Dendritic cell treated with granulocyte-macrophage colony-stimulating factor and Interleukin-4, amounts not matched to agents 40 ng/mL and 50 ng/mL, for 4 days (primary cell): ENCODE measurements at regions not wholly inside any gene's neighbourhood (a gene's known extent, or its start where the extent isn't known, plus 50 kb on each side); places are given as distances from the start of the nearest gene placed in this dataset.

ENCODE experiments used
- H3K27ac Mint-ChIP-seq: one replicate; pipeline ENCODE4 v1.8.0; 2022; ENCODE audit warnings: mild to moderate bottlenecking, mixed read lengths
- H3K27me3 Mint-ChIP-seq: one replicate; pipeline ENCODE4 v1.8.0; 2022; ENCODE audit warnings: mild to moderate bottlenecking, mixed read lengths
- H3K36me3 Mint-ChIP-seq: one replicate; pipeline ENCODE4 v1.8.0; 2022; ENCODE audit warnings: low read depth, mixed read lengths
- H3K4me1 Mint-ChIP-seq: one replicate; pipeline ENCODE4 v1.8.0; 2022; ENCODE audit warnings: low read depth, mixed read lengths
- H3K4me3 Mint-ChIP-seq: one replicate; pipeline ENCODE4 v1.8.0; 2022; ENCODE audit warnings: mild to moderate bottlenecking, moderate library complexity, mixed read lengths
- H3K9me3 Mint-ChIP-seq: one replicate; pipeline ENCODE4 v1.8.0; 2022; ENCODE audit warnings: mixed read lengths
- intact Hi-C: fragments of 100-400 bp; cut with micrococcal nuclease; formaldehyde crosslinking; loops from one replicate; pipeline ENCODE4 v1.15.0; 2022

GRCh38 chr14:97956581-97957340, 1159.6 kb downstream of the VRK1 start:
- Mint-ChIP-seq H3K27me3 (no peaks in the 10 kb centered on the region), H3K36me3 (no peaks in the 10 kb centered on the region), H3K27ac (no peak overlapping the region), H3K4me3 (no peak overlapping the region), H3K4me1 (no peaks in the 10 kb centered on the region), H3K9me3 (peaks cover 33% of the 10 kb centered on the region)
- intact Hi-C loops, result no loop called here

GRCh38 chr14:97959251-97959650, 1162.1 kb downstream of the VRK1 start:
- intact Hi-C loops, result no loop called here
- Mint-ChIP-seq H3K9me3 (peaks cover 33% of the 10 kb centered on the region), H3K27me3 (no peaks in the 10 kb centered on the region), H3K4me3 (no peak overlapping the region), H3K4me1 (no peaks in the 10 kb centered on the region), H3K36me3 (no peaks in the 10 kb centered on the region), H3K27ac (no peak overlapping the region)

- H3K36me3 Mint-ChIP-seq, result no peaks in the 10 kb centered on the region
- H3K27me3 Mint-ChIP-seq, result no peaks in the 10 kb centered on the region
- H3K4me1 Mint-ChIP-seq, result no peaks in the 10 kb centered on the region
- intact Hi-C loops, result no loop called here
- H3K4me3 Mint-ChIP-seq, result no peak overlapping the region
- H3K27ac Mint-ChIP-seq, result no peak overlapping the region
- H3K9me3 Mint-ChIP-seq, result peaks cover 32% of the 10 kb centered on the region
These were observed 1163.3 kb downstream of the VRK1 start for GRCh38 chr14:97960436-97960835.

- Mint-ChIP-seq H3K27ac (no peak overlapping the region), H3K4me3 (no peak overlapping the region), H3K4me1 (no peaks in the 10 kb centered on the region), H3K27me3 (no peaks in the 10 kb centered on the region), H3K36me3 (no peaks in the 10 kb centered on the region), H3K9me3 (peaks cover 24% of the 10 kb centered on the region)
- intact Hi-C loops, result no loop called here
These were observed 1173.0 kb downstream of the VRK1 start for GRCh38 chr14:97970222-97970621.

GRCh38 chr14:97975216-97975615, 1178.0 kb downstream of the VRK1 start:
- no peak overlapping the region for H3K4me3 Mint-ChIP-seq
- no peaks in the 10 kb centered on the region for H3K9me3 Mint-ChIP-seq
- intact Hi-C loops, result no loop called here
- H3K27ac Mint-ChIP-seq, result no peak overlapping the region
- H3K27me3 Mint-ChIP-seq, result no peaks in the 10 kb centered on the region
- H3K36me3 Mint-ChIP-seq, result no peaks in the 10 kb centered on the region
- H3K4me1 Mint-ChIP-seq, result no peaks in the 10 kb centered on the region

GRCh38 chr14:97975962-97976361, 1178.8 kb downstream of the VRK1 start:
- H3K36me3 Mint-ChIP-seq, result no peaks in the 10 kb centered on the region
- H3K27ac Mint-ChIP-seq, result no peak overlapping the region
- H3K9me3 Mint-ChIP-seq, result no peaks in the 10 kb centered on the region
- H3K4me1 Mint-ChIP-seq, result no peaks in the 10 kb centered on the region
- intact Hi-C loops, result no loop called here
- H3K4me3 Mint-ChIP-seq, result no peak overlapping the region
- H3K27me3 Mint-ChIP-seq, result no peaks in the 10 kb centered on the region

GRCh38 chr14:97976861-97977260, 1179.7 kb downstream of the VRK1 start:
- Mint-ChIP-seq H3K27ac (no peak overlapping the region), H3K9me3 (no peaks in the 10 kb centered on the region), H3K4me1 (no peaks in the 10 kb centered on the region), H3K36me3 (no peaks in the 10 kb centered on the region), H3K4me3 (no peak overlapping the region), H3K27me3 (no peaks in the 10 kb centered on the region)
- intact Hi-C loops, result no loop called here

- no peak overlapping the region for H3K27ac Mint-ChIP-seq
- H3K4me1 Mint-ChIP-seq, result no peaks in the 10 kb centered on the region
- intact Hi-C loops, result no loop called here
- no peaks in the 10 kb centered on the region for H3K36me3 Mint-ChIP-seq
- H3K4me3 Mint-ChIP-seq, result no peak overlapping the region
- no peaks in the 10 kb centered on the region for H3K9me3 Mint-ChIP-seq
- no peaks in the 10 kb centered on the region for H3K27me3 Mint-ChIP-seq
These were observed 1180.6 kb downstream of the VRK1 start for GRCh38 chr14:97977651-97978261.

GRCh38 chr14:97978341-97978740, 1181.2 kb downstream of the VRK1 start:
- H3K27ac Mint-ChIP-seq, result no peak overlapping the region
- no peaks in the 10 kb centered on the region for H3K9me3 Mint-ChIP-seq
- intact Hi-C loops, result no loop called here
- no peaks in the 10 kb centered on the region for H3K36me3 Mint-ChIP-seq
- H3K27me3 Mint-ChIP-seq, result no peaks in the 10 kb centered on the region
- no peak overlapping the region for H3K4me3 Mint-ChIP-seq
- H3K4me1 Mint-ChIP-seq, result no peaks in the 10 kb centered on the region

- H3K4me1 Mint-ChIP-seq, result no peaks in the 10 kb centered on the region
- H3K27ac Mint-ChIP-seq, result no peak overlapping the region
- no peaks in the 10 kb centered on the region for H3K9me3 Mint-ChIP-seq
- no peaks in the 10 kb centered on the region for H3K27me3 Mint-ChIP-seq
- no peak overlapping the region for H3K4me3 Mint-ChIP-seq
- no peaks in the 10 kb centered on the region for H3K36me3 Mint-ChIP-seq
- intact Hi-C loops, result no loop called here
These were observed 1196.4 kb downstream of the VRK1 start for GRCh38 chr14:97993508-97994019.

- H3K27ac Mint-ChIP-seq, result no peak overlapping the region
- no peaks in the 10 kb centered on the region for H3K4me1 Mint-ChIP-seq
- H3K36me3 Mint-ChIP-seq, result no peaks in the 10 kb centered on the region
- H3K9me3 Mint-ChIP-seq, result no peaks in the 10 kb centered on the region
- intact Hi-C loops, result no loop called here
- H3K4me3 Mint-ChIP-seq, result no peak overlapping the region
- no peaks in the 10 kb centered on the region for H3K27me3 Mint-ChIP-seq
These were observed 1196.9 kb downstream of the VRK1 start for GRCh38 chr14:97994020-97994531.

GRCh38 chr14:97995038-97995437, 1197.9 kb downstream of the VRK1 start:
- intact Hi-C loops, result no loop called here
- Mint-ChIP-seq H3K27me3 (no peaks in the 10 kb centered on the region), H3K4me1 (no peaks in the 10 kb centered on the region), H3K4me3 (no peak overlapping the region), H3K27ac (no peak overlapping the region), H3K36me3 (no peaks in the 10 kb centered on the region), H3K9me3 (no peaks in the 10 kb centered on the region)

GRCh38 chr14:97995531-97995930, 1198.3 kb downstream of the VRK1 start:
- no peak overlapping the region for H3K27ac Mint-ChIP-seq
- H3K9me3 Mint-ChIP-seq, result no peaks in the 10 kb centered on the region
- H3K36me3 Mint-ChIP-seq, result no peaks in the 10 kb centered on the region
- intact Hi-C loops, result no loop called here
- H3K27me3 Mint-ChIP-seq, result no peaks in the 10 kb centered on the region
- no peaks in the 10 kb centered on the region for H3K4me1 Mint-ChIP-seq
- no peak overlapping the region for H3K4me3 Mint-ChIP-seq

- H3K27me3 Mint-ChIP-seq, result no peaks in the 10 kb centered on the region
- H3K27ac Mint-ChIP-seq, result no peak overlapping the region
- H3K4me1 Mint-ChIP-seq, result no peaks in the 10 kb centered on the region
- peaks cover 9% of the 10 kb centered on the region for H3K9me3 Mint-ChIP-seq
- H3K4me3 Mint-ChIP-seq, result no peak overlapping the region
- intact Hi-C loops, result no loop called here
- H3K36me3 Mint-ChIP-seq, result no peaks in the 10 kb centered on the region
These were observed 1208.8 kb downstream of the VRK1 start for GRCh38 chr14:98006008-98006407.
